D341Med (cell line): ENCODE measurements at regions not wholly inside any gene's neighbourhood (a gene's known extent, or its start where the extent isn't known, plus 50 kb on each side); places are given as distances from the start of the nearest gene placed in this dataset.

ENCODE experiments used
- DNase-seq: peaks from one replicate; pipeline ENCODE4 v3.0.0; 2012; ENCODE audit warnings: low spot score

DNA sequence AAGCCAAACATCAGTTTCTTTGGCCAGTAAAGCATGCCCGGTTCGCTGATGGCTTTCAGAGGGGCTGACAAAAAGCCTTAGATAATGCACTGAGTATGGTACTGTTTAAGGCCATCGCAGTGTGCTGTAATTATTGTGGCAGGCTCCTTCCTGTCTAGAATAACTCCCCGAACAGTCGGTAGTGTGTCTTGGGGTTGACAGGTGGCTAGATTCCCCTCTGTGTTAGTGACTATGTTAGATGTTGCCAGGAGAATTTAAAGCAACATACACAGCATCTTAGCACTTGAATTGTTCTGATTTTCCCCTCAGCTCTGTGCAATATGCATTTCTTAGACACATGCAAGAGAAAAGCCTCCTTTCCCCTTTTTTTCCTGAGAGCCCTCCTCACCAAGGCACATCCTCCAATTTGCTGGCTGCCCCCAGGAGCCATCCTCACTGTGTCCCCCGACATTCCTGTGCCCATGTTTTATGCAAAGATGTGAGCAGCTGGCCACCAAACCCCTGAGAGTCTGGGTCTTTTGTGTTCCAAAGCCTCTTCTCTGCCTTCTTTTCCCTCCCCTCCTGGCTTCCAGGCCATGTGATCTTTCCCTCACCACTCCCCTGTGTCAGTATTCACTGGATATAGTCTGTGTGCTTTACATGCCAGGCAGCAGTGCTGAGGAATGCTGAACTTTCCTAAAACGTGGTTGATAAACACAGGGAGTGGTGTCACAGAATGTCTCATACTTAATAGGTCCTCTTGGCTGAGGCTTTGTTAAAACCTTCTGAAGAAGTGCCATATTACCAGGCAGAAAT lies 331.5 kb downstream of the HRH4 start:
- DNase-seq: no peak

DNA sequence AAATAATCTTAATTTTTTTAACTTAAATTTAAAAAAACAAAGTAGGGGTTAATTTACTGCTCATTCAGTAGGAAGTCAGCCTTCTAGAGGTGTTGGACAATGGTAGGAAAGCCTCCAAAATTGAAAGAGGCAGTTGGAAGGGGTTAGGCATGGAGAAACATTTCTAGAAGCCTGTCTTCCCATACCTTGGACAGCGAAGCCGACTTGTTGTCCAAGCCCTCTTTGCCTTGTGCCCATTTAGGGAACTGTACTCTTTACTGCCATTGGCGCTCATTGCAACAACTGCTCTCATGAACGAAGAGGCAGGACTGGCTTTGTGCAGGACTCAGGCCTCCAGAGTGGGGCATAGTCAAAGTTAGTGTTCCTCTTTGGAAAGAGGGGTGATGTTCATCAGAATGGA lies 333.3 kb downstream of the HRH4 start:
- no peak for DNase-seq

GRCh38 chr18:24795129-24795528 lies 334.7 kb downstream of the HRH4 start:
- no peak for DNase-seq

DNA sequence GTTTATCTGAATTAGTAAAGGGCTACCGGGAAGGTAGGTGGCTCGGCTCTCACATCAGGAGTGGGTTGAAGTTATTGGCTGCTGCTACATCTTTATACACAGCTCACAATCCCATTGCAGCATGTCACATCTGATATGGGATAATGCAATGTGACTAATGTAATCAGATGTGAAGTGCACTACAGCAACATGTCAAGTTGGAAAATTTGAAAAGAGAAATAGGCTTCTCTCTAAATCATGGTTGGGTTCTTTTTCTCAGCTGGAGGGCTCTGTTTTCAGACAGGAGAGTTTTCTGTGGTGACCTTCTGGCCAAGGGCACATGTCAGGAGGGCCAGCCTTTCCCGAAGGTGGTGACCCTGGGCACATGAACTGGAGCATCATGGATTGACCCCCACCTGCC lies 337.5 kb downstream of the HRH4 start:
- DNase-seq: no peak

GRCh38 chr18:24799176-24799575 lies 338.7 kb downstream of the HRH4 start:
- no peak for DNase-seq

DNA sequence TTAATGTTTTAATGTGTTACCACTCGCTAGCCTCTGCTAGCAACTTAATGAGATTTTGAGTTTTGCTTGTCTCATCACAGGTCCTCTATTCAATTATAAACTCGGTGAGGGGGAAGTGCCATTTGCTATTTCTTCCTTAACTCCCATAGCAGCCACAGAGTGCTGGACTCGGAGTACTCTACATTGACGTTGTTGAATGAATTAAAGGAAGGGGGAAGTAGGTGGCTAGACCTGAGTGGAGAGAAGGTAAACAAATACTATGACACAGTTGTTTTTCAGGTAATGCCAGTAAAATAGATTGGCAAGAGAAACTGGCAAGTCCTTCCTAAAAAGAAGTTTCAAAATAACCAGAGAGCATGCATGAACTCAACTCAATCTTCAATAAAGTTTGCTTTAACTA lies 339.3 kb downstream of the HRH4 start:
- DNase-seq: no peak

- no peak for DNase-seq
These were observed 340.6 kb downstream of the HRH4 start for GRCh38 chr18:24801001-24801400.

- DNase-seq: no peak
These were observed 342.0 kb downstream of the HRH4 start for GRCh38 chr18:24802456-24802855.

GRCh38 chr18:24805156-24805555 lies 344.7 kb downstream of the HRH4 start:
- no peak for DNase-seq

DNA sequence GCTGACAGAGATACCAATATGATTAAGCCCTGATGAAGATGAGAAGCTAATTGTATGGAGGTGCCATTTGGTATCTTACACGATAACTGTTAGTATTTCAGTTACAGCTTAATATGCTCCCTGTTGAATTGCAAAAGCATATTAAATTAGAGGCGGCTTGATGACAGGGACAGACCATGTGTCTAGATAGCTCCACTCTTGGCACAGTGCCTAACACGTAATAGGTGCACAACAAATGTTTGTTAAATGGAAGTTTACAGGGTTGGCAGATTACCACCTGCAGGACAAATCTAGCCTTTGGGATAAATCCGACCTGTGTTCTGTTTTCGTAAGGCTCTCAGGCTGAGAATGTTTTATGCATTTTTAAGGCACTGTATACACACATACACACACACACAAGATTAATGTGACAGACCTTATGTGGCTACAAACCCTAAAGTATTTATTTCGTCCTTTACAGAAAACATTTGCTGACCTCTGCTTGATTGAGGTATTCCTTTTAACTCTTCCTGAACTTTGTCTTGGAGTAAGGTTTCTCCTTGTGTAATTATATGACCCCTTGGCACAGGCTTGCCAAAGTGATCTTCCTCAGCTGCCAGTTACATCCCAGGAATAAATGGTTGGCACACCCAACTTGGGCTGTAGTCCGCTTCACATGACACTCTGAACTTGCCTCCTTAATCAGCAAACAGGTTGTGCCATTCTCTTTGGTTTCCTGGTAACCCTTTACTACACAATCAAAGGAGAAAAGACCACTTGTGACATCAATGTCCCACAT lies 348.9 kb downstream of the HRH4 start:
- no peak for DNase-seq

DNA sequence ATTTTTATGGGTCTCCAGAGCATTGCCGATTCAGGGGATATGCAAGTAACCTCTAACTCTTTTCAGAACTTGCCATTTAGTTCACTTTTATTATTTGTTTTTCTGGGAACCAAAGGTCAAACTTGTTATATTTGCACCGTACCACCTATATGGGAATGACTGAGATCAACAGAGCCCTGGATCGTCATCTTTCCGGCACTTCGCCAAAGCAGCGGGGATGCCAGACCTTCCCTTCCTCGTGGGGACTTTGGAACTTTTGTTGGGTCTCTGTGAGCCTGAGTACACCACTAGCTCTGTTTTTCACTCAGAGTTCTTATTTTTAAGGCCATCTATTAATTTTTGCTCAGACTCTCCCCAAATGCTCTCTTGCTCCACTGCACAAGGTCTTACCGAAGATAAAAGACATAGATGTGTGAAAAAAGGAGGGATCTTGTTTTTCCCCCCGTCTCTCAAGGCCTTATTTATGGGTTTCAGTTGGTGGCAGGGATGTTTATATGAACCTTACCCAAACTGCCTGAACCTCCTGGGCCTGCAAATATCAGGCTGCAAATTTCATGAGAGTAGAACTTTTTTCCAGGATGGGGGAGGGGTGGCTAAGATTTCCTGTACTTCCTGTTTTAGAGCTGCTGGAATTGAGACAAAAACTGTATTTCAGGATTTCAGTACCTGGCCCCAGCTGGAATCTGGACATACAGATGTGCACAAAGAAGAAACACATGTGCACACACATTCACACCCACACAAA lies 350.3 kb downstream of the HRH4 start:
- no peak for DNase-seq

DNA sequence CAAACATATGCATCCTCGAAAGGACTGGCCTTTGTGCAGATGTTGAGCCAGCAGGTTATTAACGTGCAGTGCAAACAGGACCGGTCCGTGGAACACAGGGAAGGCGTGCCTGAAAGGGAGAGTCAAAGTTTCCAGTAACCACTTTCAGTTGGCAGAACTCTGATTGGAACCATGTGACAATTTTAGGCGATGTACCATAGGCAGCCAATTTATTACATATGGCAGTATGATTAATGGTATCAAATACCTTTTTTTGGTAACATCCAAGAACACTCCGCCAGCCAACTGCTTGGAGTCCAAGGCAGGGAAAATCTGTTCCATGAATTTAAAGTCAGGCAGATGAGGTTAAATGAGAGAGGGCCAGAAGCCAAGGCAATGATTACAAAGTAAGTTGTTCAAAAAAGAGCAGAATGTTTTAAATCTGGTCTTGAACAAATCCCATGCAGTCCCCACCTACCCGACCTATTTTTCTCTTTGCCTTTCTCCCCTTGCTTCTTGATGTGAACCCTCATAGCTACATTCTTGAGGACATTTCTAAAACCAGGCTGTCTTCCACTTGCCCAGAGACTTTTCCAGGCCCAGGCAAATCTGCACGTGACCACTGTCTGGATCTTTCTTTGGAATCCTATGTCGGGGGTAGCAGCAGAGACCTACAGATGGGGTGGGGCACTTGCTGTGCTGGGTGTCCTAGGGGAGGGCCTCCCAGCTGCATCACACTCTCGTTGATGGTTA lies 351.7 kb downstream of the HRH4 start:
- DNase-seq: no peak

GRCh38 chr18:24814521-24814920 lies 354.1 kb downstream of the HRH4 start:
- no peak for DNase-seq

DNA sequence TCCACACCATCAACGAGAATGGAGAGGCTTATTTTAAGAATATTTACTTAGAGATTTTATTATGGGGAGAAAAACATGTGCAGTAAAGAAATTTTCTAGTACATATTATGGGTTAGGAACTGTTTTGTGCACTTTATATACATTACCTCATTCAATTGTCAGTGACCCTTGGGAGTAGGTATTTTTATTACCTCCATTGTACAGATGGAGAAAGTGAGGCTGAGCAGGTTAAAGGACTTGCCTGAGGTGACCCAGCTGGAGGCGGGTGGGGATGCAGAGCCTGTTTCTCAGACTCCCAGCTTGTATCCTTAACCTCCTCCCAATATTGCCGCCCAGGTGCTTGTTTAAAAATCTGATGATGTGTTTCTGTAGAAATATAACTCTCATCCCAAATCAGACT lies 356.7 kb downstream of the HRH4 start:
- no peak for DNase-seq

DNA sequence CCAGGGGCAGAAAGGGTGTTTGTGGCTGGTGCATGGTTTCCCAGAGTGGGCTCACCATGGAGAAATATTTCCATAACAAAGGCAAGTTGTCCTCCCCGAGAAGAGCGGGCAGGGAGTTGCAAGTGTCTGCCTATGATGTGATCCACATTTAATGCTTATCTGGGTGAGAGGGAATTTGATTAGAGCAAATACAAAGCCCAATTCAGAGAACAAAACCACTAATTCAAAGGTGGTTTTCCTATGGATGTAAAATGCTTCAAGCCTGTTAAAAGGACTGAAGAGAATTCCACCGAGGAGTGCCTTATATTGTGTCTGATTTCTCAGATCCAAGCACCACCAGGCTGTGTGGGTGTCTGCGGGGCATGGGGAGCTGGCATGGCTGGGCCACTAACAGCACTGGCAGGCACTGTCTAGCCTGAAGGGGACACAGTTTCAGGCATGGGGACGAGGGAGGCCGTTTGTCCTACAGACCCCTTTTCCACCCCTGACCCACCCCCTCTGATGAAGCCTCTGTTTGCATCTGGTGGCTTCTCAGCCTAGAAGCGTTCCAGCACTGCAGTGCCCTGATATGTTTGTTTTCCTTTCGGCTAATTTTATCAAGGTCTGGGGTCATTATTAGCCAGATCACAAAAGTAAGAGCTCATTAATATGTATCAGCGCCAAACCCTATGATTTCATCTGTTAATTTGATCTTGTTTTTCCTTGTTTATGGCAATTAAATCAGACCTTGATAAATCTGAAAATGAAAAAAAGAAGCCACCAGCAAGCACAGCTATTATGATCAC lies 357.3 kb downstream of the HRH4 start:
- no peak for DNase-seq

GRCh38 chr18:24818441-24818840 lies 358.0 kb downstream of the HRH4 start:
- no peak for DNase-seq

GRCh38 chr18:24819141-24819890 lies 358.9 kb downstream of the HRH4 start:
- DNase-seq: no peak

GRCh38 chr18:24825397-24825796 lies 365.0 kb downstream of the HRH4 start:
- no peak for DNase-seq

- DNase-seq: no peak
These were observed 366.2 kb downstream of the HRH4 start for GRCh38 chr18:24826605-24827004.

- no peak for DNase-seq
These were observed 367.1 kb downstream of the HRH4 start for GRCh38 chr18:24827501-24827900.

GRCh38 chr18:24831081-24831480 lies 370.6 kb downstream of the HRH4 start:
- no peak for DNase-seq
